Tibial nerve (tissue), 4 donors: ENCODE measurements at regions not wholly inside any gene's neighbourhood (a gene's known extent, or its start where the extent isn't known, plus 50 kb on each side); places are given as distances from the start of the nearest gene placed in this dataset.
"Not testable (repeated sequence)": the region's sequence is repeated elsewhere in the genome, so short reads cannot be mapped to it uniquely, and the experiment has no call there.

Experiments used
- DNase-seq, 2 donors: peaks; one replicate each; pipeline ENCODE4 v3.0.0-alpha.2; 2019; ENCODE audit warnings: low spot score in 2 of 2
- H3K27ac ChIP-seq, 4 donors: fragments of 200-600 bp; sonication (generic) in 3 of 4; one replicate each; pipeline ENCODE4 v1.5.1; 2017 to 2019; ENCODE audit warnings: mild to moderate bottlenecking in 1 of 4
- H3K27me3 ChIP-seq, 2 donors: fragments of 200-600 bp; sonication (generic) in 1 of 2; one replicate each; pipeline versions ENCODE4 v1.5.1 to v1.6.0; 2017 to 2019
- H3K36me3 ChIP-seq, 3 donors: fragments of 200-600 bp; sonication (generic); one replicate each; pipeline ENCODE4 v1.5.1; 2018 to 2019
- H3K4me1 ChIP-seq, 4 donors: fragments of 200-600 bp; sonication (generic) in 3 of 4; one replicate each; pipeline ENCODE4 v1.5.1; 2017 to 2019
- H3K4me3 ChIP-seq, 4 donors: fragments of 200-600 bp; sonication (generic) in 3 of 4; one replicate each; pipeline ENCODE4 v1.5.1; 2017 to 2019; ENCODE audit warnings: mild to moderate bottlenecking in 1 of 4, moderate library complexity in 1 of 4
- H3K9me3 ChIP-seq, 4 donors: fragments of 200-600 bp; sonication (generic) in 3 of 4; one replicate each; pipeline ENCODE4 v1.5.1; 2017 to 2019
- EP300 ChIP-seq, 2 donors: sonication (generic); formaldehyde crosslinking; IDR thresholded peaks; one replicate each; pipeline ENCODE4 v1.6.1; 2017; ENCODE audit warnings: antibody characterized with exemption in 2 of 2, mild to moderate bottlenecking in 1 of 2
- POLR2A ChIP-seq, 2 donors: fragments of 450-650 bp; IDR thresholded peaks; one replicate each; pipeline ENCODE4 v1.6.1; 2017; ENCODE audit warnings: antibody characterized with exemption in 2 of 2, mild to moderate bottlenecking in 2 of 2, moderate library complexity in 2 of 2
- WGBS, 2 donors: methylation state at CpG; one replicate each; pipeline ENCODE4 v1.1.5; 2018; 5-methylcytosine and 5-hydroxymethylcytosine counted together
- TF ChIP-seq, protein P1 (sequence below), 5 experiments: fragments of 200-600 bp in 3 of 5; fragments of 450-650 bp in 2 of 5; sonication (generic) in 3 of 5; IDR thresholded peaks; one replicate each; pipeline ENCODE4 v1.5.1; 2016 to 2019; ENCODE audit warnings: antibody characterized with exemption in 5 of 5, mild to moderate bottlenecking in 3 of 5, moderate library complexity in 2 of 5

DNA sequence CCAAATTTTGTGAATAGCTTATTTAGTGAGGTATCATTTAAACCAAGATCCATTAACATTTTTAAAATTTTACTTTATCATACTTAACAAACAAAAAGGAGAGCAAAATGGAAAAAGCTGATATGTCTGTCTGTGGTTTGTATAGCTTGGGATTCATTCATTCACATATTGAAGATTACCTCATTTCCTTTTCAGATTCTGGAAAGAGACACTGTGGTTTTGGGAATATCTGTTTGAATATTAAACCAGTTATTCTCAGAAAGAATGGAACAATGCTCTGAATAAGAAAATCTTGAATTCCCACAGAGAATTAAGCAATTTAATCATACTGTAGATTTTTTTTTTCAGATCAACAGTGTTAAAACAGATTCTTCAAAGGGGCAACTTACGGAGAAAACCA, 93.8 kb upstream of the PRDX6 start:
- no peak for DNase-seq
- no peaks in the 10 kb centered on the region for H3K9me3 ChIP-seq
- no peaks in the 10 kb centered on the region for H3K4me1 ChIP-seq
- no peaks in the 10 kb centered on the region for H3K36me3 ChIP-seq
- TF ChIP-seq EP300 (IDR thresholded peaks at IDR 0.05): no peak
- TF ChIP-seq, protein P1, sequence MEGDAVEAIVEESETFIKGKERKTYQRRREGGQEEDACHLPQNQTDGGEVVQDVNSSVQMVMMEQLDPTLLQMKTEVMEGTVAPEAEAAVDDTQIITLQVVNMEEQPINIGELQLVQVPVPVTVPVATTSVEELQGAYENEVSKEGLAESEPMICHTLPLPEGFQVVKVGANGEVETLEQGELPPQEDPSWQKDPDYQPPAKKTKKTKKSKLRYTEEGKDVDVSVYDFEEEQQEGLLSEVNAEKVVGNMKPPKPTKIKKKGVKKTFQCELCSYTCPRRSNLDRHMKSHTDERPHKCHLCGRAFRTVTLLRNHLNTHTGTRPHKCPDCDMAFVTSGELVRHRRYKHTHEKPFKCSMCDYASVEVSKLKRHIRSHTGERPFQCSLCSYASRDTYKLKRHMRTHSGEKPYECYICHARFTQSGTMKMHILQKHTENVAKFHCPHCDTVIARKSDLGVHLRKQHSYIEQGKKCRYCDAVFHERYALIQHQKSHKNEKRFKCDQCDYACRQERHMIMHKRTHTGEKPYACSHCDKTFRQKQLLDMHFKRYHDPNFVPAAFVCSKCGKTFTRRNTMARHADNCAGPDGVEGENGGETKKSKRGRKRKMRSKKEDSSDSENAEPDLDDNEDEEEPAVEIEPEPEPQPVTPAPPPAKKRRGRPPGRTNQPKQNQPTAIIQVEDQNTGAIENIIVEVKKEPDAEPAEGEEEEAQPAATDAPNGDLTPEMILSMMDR (IDR thresholded peaks at IDR 0.05): no peak
- no peak overlapping the region for H3K4me3 ChIP-seq
- no peaks in the 10 kb centered on the region for H3K27me3 ChIP-seq
- no peak overlapping the region for H3K27ac ChIP-seq
- WGBS, 2 donors: 56 to 67% methylated on average over 1 of the region's 1 CpG

DNA sequence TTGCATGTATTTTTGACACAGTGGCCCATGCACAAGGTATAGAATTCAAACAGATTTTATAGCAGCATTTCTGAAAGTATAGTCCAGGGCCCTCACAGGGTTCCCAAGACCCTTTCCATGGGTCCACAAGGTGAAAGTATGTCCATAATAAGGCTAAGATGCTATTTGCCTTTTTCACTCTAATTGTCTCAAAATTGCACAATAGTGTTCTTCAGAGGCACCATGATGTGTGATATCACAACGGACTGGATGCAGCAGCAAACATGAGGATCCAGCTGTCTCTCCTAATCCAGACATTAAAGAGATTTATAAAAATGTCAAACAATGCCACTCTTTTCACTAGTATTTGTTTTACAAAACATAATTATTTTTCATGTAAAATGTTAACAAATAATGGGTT, 88.8 kb upstream of the PRDX6 start:
- Histone ChIP-seq H3K27ac (no peak overlapping the region), H3K27me3 (no peaks in the 10 kb centered on the region), H3K36me3 (no peaks in the 10 kb centered on the region), H3K4me1 (no peaks in the 10 kb centered on the region), H3K4me3 (no peak overlapping the region), H3K9me3 (no peaks in the 10 kb centered on the region)
- 77 to 91% methylated on average over 1 of the region's 1 CpG for WGBS, 2 donors
- TF ChIP-seq EP300 (IDR thresholded peaks at IDR 0.05): no peak
- TF ChIP-seq POLR2A (IDR thresholded peaks at IDR 0.05): no peak
- TF ChIP-seq, protein P1 (IDR thresholded peaks at IDR 0.05): no peak
- no peak for DNase-seq

DNA sequence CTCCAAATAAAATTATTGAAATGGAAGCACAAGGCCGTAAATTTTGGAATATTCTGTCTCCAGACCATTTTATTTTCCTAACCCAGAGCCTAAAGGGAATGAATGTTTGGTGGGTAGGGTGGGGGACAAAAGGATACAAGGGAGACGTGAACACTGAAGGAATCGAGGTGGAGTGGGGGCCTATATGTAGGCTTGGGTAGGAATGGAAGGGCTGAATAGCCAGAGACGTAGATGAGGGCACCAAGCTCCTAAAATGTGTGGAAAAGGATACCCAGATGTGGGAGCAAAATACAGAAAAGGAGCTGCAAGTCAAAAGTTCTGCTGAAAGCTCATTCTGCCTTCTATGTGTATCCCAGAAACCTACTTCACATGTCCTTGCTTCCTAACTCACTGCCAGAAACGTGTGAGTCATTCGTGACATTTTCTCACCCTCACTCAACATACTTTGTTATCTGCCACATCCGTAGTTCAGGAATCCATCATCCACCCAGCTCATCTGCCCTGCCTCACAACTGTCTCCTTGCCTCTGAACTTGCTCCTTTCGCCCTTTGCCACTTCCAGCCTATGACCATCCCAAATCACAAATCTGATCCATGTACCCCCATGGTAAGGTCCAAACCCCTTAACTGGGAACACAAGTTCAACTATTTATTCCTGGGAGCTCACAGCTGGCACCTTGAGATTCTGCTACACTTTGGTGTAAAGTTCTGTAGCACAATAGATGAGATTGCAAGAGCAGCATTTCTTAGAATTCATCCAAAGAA, 84.1 kb upstream of the PRDX6 start:
- Histone ChIP-seq H3K36me3 (peaks cover 0 to 4% (median 0%) of the 10 kb centered on the region in 3 donors), H3K4me3 (no peak overlapping the region), H3K27ac (no peak overlapping the region), H3K27me3 (no peaks in the 10 kb centered on the region), H3K9me3 (no peaks in the 10 kb centered on the region), H3K4me1 (no peaks in the 10 kb centered on the region)
- no peak for DNase-seq
- WGBS, 2 donors: 81 to 85% methylated on average over 8 of the region's 8 CpGs
- TF ChIP-seq, protein P1 (IDR thresholded peaks at IDR 0.05): no peak
- TF ChIP-seq EP300 (IDR thresholded peaks at IDR 0.05) (no peak), POLR2A (IDR thresholded peaks at IDR 0.05) (no peak)

DNA sequence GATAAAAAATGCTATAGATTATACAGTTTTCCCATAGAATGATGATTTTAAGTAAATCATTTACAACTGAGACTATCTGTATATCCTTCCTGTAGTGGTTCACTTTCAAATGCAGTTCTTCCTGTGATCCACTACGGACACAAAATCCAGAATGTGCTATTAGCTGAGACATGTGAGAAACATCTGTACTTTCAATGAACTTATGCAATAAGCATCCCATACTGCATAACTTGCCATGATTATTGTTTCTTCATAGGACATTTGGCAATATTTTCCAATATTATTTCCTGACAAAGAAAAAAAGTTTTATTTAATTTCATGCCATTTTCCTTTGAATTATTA, 83.5 kb upstream of the PRDX6 start:
- Histone ChIP-seq H3K9me3 (no peaks in the 10 kb centered on the region), H3K36me3 (peaks cover 0 to 4% (median 0%) of the 10 kb centered on the region in 3 donors), H3K4me1 (no peaks in the 10 kb centered on the region), H3K27ac (no peak overlapping the region), H3K27me3 (no peaks in the 10 kb centered on the region), H3K4me3 (no peak overlapping the region)
- no peak for TF ChIP-seq POLR2A (IDR thresholded peaks at IDR 0.05)
- 70 to 73% methylated on average over 1 of the region's 1 CpG for WGBS, 2 donors
- no peak for DNase-seq

DNA sequence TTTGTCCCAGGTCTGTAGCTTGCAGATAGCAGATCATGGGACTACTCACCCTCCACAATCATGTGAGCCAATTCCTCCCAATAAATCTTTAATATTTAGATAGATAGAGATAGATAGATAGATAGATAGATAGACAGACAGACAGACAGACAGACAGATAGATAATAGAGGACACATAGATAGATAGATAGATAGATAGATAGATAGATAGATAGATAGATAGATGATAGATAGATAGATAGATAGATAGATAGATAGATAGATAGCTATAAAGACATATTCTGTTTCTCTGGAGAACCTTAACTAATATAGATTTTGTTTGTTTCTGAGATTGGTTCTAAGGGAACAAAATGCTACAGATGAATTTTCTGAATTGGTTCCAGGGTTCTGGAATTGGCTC, 82.3 kb upstream of the PRDX6 start:
- H3K4me3 ChIP-seq, H3K4me1 ChIP-seq, H3K27ac ChIP-seq, DNase-seq, H3K9me3 ChIP-seq, H3K36me3 ChIP-seq, H3K27me3 ChIP-seq: not testable (repeated sequence)

DNA sequence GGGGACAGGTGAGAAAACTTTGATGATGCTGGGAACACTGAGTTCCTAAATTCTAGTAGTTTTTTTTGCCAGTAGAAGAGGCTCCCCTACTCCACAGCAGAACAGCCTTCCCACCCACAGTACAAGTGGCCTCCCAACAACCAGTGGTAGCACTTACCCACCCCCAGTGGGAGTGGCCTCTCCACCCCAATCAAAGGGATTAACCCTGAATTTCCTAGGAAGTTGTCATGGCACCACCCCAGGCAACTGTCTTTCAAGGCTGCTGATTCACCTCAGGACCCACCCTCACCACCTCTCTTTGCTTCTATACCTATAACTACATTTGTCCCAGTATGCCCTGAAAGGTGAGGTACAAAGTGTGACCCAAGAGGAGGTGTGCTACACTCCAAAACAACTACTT, 81.4 kb upstream of the PRDX6 start:
- Histone ChIP-seq H3K4me1 (no peaks in the 10 kb centered on the region), H3K4me3 (no peak overlapping the region), H3K27ac (no peak overlapping the region), H3K27me3 (no peaks in the 10 kb centered on the region), H3K36me3 (peaks cover 0 to 4% (median 0%) of the 10 kb centered on the region in 3 donors), H3K9me3 (no peaks in the 10 kb centered on the region)
- DNase-seq: no peak
- TF ChIP-seq POLR2A (IDR thresholded peaks at IDR 0.05) (no peak), EP300 (IDR thresholded peaks at IDR 0.05) (no peak)
- TF ChIP-seq, protein P1 (IDR thresholded peaks at IDR 0.05): no peak
